DOHH2 (cell line): ENCODE measurements at regions not wholly inside any gene's neighbourhood (a gene's known extent, or its start where the extent isn't known, plus 50 kb on each side); places are given as distances from the start of the nearest gene placed in this dataset.

ENCODE experiments used
- H3F3A ChIP-seq: fragments of 200-600 bp; sonication (generic), shearing (Covaris generic); 2 replicates; pipeline ENCODE4 v1.6.0; 2016; ENCODE audit warnings: antibody characterized with exemption, mild to moderate bottlenecking; ENCODE audit not compliant: control insufficient read depth, insufficient read depth
- H3K27ac ChIP-seq: fragments of 200-600 bp; sonication (generic); 2 replicates; pipeline ENCODE4 v1.5.1; 2014; ENCODE audit warnings: low read depth, mild to moderate bottlenecking, low read length, moderate library complexity
- H3K27me3 ChIP-seq: fragments of 200-600 bp; sonication (generic); 2 replicates; pipeline ENCODE4 v1.6.1; 2014; ENCODE audit warnings: mild to moderate bottlenecking, low read length, mixed read lengths; ENCODE audit not compliant: control insufficient read depth
- H3K36me3 ChIP-seq: fragments of 200-600 bp; sonication (generic); 2 replicates; pipeline ENCODE4 v1.6.1; 2014; ENCODE audit warnings: mild to moderate bottlenecking, low read length, moderate library complexity, mixed read lengths; ENCODE audit not compliant: control insufficient read depth
- H3K4me1 ChIP-seq: fragments of 200-600 bp; sonication (generic); 2 replicates; pipeline ENCODE4 v1.6.1; 2014; ENCODE audit warnings: mild to moderate bottlenecking, low read length, mixed read lengths; ENCODE audit not compliant: control insufficient read depth
- H3K4me2 ChIP-seq: fragments of 200-600 bp; sonication (generic); 2 replicates; pipeline ENCODE4 v1.6.0; 2014; ENCODE audit warnings: mild to moderate bottlenecking, low read length, moderate library complexity
- H3K4me3 ChIP-seq: fragments of 200-600 bp; sonication (generic); 2 replicates; pipeline ENCODE4 v1.5.1; 2014; ENCODE audit warnings: mild to moderate bottlenecking, low read length, mixed read lengths
- H3K79me2 ChIP-seq: fragments of 200-600 bp; sonication (generic); 2 replicates; pipeline ENCODE4 v1.6.1; 2014; ENCODE audit warnings: mild to moderate bottlenecking, low read length, mixed read lengths; ENCODE audit not compliant: control insufficient read depth
- H3K9me2 ChIP-seq: fragments of 200-600 bp; sonication (generic); replicated peaks from 2 replicates; pipeline ENCODE4 v1.6.1; 2014; ENCODE audit warnings: mild to moderate bottlenecking, low read length, mixed read lengths; ENCODE audit not compliant: control insufficient read depth
- H3K9me3 ChIP-seq: fragments of 200-600 bp; sonication (generic); 2 replicates; pipeline ENCODE4 v1.6.1; 2014; ENCODE audit warnings: antibody characterized with exemption, low read length, mixed read lengths; ENCODE audit not compliant: control insufficient read depth, insufficient read depth
- H4K20me1 ChIP-seq: fragments of 200-600 bp; sonication (generic); 2 replicates; pipeline ENCODE4 v1.6.0; 2014; ENCODE audit warnings: low read depth, mild to moderate bottlenecking, antibody characterized with exemption, low read length, moderate library complexity; ENCODE audit not compliant: control insufficient read depth, insufficient read depth
- EZH2phosphoT487 ChIP-seq: fragments of 200-600 bp; sonication (generic); IDR thresholded peaks from 2 replicates; pipeline ENCODE4 v1.6.1; 2017; ENCODE audit warnings: borderline replicate concordance, mild to moderate bottlenecking, antibody characterized with exemption, low read length, moderate library complexity, mixed read lengths
- TF ChIP-seq, protein P1 (sequence below): fragments of 200-600 bp; sonication (generic); IDR thresholded peaks from one replicate; pipeline ENCODE4 v1.5.1; 2014; ENCODE audit warnings: antibody characterized with exemption, mild to moderate bottlenecking, low read depth, low read length; ENCODE audit not compliant: poor library complexity, severe bottlenecking

DNA sequence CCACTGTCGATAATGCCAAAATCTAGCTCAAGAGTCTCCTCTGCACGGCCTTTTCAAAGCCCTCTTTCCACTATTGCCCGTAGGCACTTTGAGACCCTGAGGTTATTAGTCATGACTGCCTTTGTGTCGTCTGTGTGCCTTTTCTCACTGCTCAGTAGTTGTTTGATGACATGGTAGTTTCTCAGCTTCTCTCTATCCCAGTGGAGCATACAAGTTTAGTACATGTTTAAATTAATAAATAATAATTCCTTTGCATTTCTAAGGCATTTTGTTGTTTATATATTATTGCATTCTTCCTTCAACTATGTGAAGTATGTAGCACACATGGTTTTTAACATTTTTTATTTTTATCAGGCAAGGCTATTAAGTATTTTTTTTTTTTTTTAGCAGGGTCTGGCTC is 458.1 kb downstream of the PCNX1 start:
- peaks cover 45% of the 10 kb centered on the region for H3K79me2 ChIP-seq
- TF ChIP-seq, protein P1, sequence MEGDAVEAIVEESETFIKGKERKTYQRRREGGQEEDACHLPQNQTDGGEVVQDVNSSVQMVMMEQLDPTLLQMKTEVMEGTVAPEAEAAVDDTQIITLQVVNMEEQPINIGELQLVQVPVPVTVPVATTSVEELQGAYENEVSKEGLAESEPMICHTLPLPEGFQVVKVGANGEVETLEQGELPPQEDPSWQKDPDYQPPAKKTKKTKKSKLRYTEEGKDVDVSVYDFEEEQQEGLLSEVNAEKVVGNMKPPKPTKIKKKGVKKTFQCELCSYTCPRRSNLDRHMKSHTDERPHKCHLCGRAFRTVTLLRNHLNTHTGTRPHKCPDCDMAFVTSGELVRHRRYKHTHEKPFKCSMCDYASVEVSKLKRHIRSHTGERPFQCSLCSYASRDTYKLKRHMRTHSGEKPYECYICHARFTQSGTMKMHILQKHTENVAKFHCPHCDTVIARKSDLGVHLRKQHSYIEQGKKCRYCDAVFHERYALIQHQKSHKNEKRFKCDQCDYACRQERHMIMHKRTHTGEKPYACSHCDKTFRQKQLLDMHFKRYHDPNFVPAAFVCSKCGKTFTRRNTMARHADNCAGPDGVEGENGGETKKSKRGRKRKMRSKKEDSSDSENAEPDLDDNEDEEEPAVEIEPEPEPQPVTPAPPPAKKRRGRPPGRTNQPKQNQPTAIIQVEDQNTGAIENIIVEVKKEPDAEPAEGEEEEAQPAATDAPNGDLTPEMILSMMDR: no peak
- TF ChIP-seq EZH2phosphoT487: no peak

DNA sequence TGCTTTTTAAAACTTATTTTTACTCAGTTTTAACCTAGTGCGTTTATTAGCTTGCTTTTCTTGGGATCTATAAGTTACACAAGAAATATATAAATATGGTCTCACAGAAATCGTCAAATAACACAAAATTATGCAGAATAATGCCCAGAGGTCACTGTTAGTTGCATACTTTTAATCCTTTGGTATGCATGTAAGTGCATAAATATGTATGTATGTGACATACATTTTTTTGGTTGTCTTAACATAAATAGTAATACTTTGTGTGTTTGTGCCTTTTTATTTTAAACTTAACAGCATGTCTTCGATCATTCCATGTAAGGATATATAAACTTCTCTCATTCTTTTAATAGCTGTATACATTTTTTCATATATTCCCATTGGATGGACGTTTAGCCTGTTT is 459.6 kb downstream of the PCNX1 start:
- Histone ChIP-seq H4K20me1 (no peaks in the 10 kb centered on the region), H3K79me2 (peaks cover 45% of the 10 kb centered on the region), H3K27ac (no peak overlapping the region), H3K27me3 (no peaks in the 10 kb centered on the region), H3K4me3 (no peak overlapping the region), H3K4me1 (peaks cover 11% of the 10 kb centered on the region), H3F3A (no peaks in the 10 kb centered on the region), H3K9me3 (no peaks in the 10 kb centered on the region), H3K4me2 (no peak overlapping the region), H3K9me2 (no peaks in the 10 kb centered on the region), H3K36me3 (no peaks in the 10 kb centered on the region)
- no peak for TF ChIP-seq EZH2phosphoT487
- TF ChIP-seq, protein P1: no peak

More for the DNA sequence above, 458.1 kb downstream of the PCNX1 start:
- H4K20me1 ChIP-seq: no peaks in the 10 kb centered on the region
- no peaks in the 10 kb centered on the region for H3K9me2 ChIP-seq
- no peaks in the 10 kb centered on the region for H3K27me3 ChIP-seq
- H3K4me2 ChIP-seq: no peak overlapping the region
- no peaks in the 10 kb centered on the region for H3F3A ChIP-seq
- H3K9me3 ChIP-seq: no peaks in the 10 kb centered on the region
- H3K4me1 ChIP-seq: peaks cover 24% of the 10 kb centered on the region
- H3K27ac ChIP-seq: no peak overlapping the region
- H3K36me3 ChIP-seq: no peaks in the 10 kb centered on the region
- no peak overlapping the region for H3K4me3 ChIP-seq

DNA sequence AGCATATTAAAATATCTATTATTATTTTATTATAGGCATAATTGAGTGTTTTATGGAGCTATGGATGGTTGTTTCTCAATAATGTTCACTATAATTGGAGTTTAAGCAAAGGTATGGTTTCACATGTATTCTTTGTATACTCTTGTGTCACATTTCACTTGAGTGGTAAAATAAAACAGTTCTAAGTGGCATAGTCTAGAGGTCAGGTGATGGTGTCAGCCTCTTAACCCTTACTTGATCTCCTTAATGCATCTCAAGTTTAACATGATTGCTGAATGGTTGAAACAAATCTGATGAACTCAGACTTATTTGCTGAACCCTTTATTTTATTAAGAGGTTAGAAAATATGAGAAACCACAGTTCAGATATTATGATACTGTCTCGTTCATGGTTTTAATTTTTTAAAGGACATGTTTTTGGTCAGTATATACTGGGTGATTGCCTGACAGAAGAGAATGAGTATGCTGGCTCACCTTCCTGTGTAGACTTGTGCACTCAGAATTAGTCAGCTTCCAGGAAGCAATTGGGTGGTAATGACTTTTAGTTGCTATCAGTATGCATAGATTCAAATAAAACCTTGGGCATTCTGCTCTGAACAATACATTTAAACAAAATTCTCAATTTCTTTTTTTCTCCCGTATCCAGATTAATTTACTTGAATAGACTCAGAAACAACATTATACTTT is 464.6 kb downstream of the PCNX1 start:
- H3K27ac ChIP-seq: no peak overlapping the region

More for the DNA sequence above, 464.6 kb downstream of the PCNX1 start:
- Histone ChIP-seq H3F3A (no peaks in the 10 kb centered on the region; the same call in 1 of the 2 replicates), H3K9me3 (no peaks in the 10 kb centered on the region), H3K27me3 (no peaks in the 10 kb centered on the region), H3K4me3 (no peak overlapping the region), H3K4me1 (no peaks in the 10 kb centered on the region), H4K20me1 (no peaks in the 10 kb centered on the region), H3K36me3 (no peaks in the 10 kb centered on the region), H3K9me2 (no peaks in the 10 kb centered on the region), H3K79me2 (peaks cover 31% of the 10 kb centered on the region), H3K4me2 (no peak overlapping the region)
- TF ChIP-seq, protein P1: no peak
- no peak for TF ChIP-seq EZH2phosphoT487
